Esophagus (tissue), 2 donors: ENCODE measurements at regions not wholly inside any gene's neighbourhood (a gene's known extent, or its start where the extent isn't known, plus 50 kb on each side); places are given as distances from the start of the nearest gene placed in this dataset.

Source experiments
- H3K27ac ChIP-seq, 2 donors: one replicate each; pipeline ENCODE4 v1.5.1; 2013; ENCODE audit warnings: low read depth in 2 of 2, mild to moderate bottlenecking in 2 of 2, inconsistent platforms in 1 of 2, low read length in 1 of 2, moderate library complexity in 1 of 2
- H3K27me3 ChIP-seq, 2 donors: one replicate each; pipeline ENCODE4 v1.6.1; 2013; ENCODE audit warnings: low read length in 2 of 2, control low read depth in 1 of 2, mild to moderate bottlenecking in 1 of 2; ENCODE audit not compliant: insufficient read depth in 2 of 2, control insufficient read depth in 1 of 2
- H3K36me3 ChIP-seq, 2 donors: one replicate each; pipeline ENCODE4 v1.6.1; 2013; ENCODE audit warnings: low read length in 1 of 2; ENCODE audit not compliant: control insufficient read depth in 2 of 2, insufficient read depth in 2 of 2
- H3K4me1 ChIP-seq, 2 donors: one replicate each; pipeline ENCODE4 v1.6.1; 2013; ENCODE audit warnings: low read length in 1 of 2; ENCODE audit not compliant: control insufficient read depth in 2 of 2, insufficient read depth in 2 of 2
- H3K4me3 ChIP-seq, 2 donors: one replicate each; pipeline ENCODE4 v1.5.1; 2013; ENCODE audit warnings: low read length in 2 of 2, mild to moderate bottlenecking in 2 of 2, low read depth in 1 of 2, moderate library complexity in 1 of 2
- H3K9me3 ChIP-seq, 2 donors: one replicate each; pipeline ENCODE4 v1.6.1; 2013; ENCODE audit warnings: mild to moderate bottlenecking in 2 of 2, low read depth in 1 of 2, low read length in 1 of 2, moderate library complexity in 1 of 2; ENCODE audit not compliant: control insufficient read depth in 2 of 2, insufficient read depth in 1 of 2
- WGBS, 2 donors: extraction: QIAGEN DNeasy Blood & Tissue Kit; methylation state at CpG; one replicate each; pipeline ENCODE4 v1.1.7; 2013; 5-methylcytosine and 5-hydroxymethylcytosine counted together
- donor health status: healthy with polysubstance abuse.
- donor health status: Bipolar disorder and iron deficiency.

- Histone ChIP-seq H3K27ac (no peak overlapping the region), H3K4me3 (no peak overlapping the region), H3K27me3 (no peaks in the 10 kb centered on the region), H3K9me3 (no peaks in the 10 kb centered on the region), H3K36me3 (no peaks in the 10 kb centered on the region), H3K4me1 (no peaks in the 10 kb centered on the region)
- 77 to 92% methylated on average over 1 of the region's 1 CpG for WGBS, 2 donors
Observed at GRCh38 chr10:31594347-31594873, 275.4 kb downstream of the ZEB1 start.

- Histone ChIP-seq H3K27ac (no peak overlapping the region), H3K4me1 (no peaks in the 10 kb centered on the region), H3K36me3 (no peaks in the 10 kb centered on the region), H3K27me3 (no peaks in the 10 kb centered on the region), H3K9me3 (no peaks in the 10 kb centered on the region), H3K4me3 (no peak overlapping the region)
- 87 to 91% methylated on average over 2 of the region's 2 CpGs for WGBS, 2 donors
Observed at GRCh38 chr10:31593124-31593523, 274.1 kb downstream of the ZEB1 start.

GRCh38 chr10:31591569-31591968, 272.6 kb downstream of the ZEB1 start:
- no peak overlapping the region for H3K4me3 ChIP-seq
- no peaks in the 10 kb centered on the region for H3K9me3 ChIP-seq
- no peak overlapping the region for H3K27ac ChIP-seq
- H3K36me3 ChIP-seq = no peaks in the 10 kb centered on the region
- H3K4me1 ChIP-seq = no peaks in the 10 kb centered on the region
- no peaks in the 10 kb centered on the region for H3K27me3 ChIP-seq

GRCh38 chr10:31590023-31590800, 271.2 kb downstream of the ZEB1 start:
- Histone ChIP-seq H3K36me3 (no peaks in the 10 kb centered on the region), H3K4me3 (no peak overlapping the region), H3K27me3 (no peaks in the 10 kb centered on the region), H3K27ac (no peak overlapping the region), H3K9me3 (no peaks in the 10 kb centered on the region), H3K4me1 (no peaks in the 10 kb centered on the region)
- 65 to 68% methylated on average over 6 of the region's 6 CpGs for WGBS, 2 donors

GRCh38 chr10:31587691-31588090, 268.7 kb downstream of the ZEB1 start:
- Histone ChIP-seq H3K4me1 (peaks cover 3 to 7% of the 10 kb centered on the region in 2 donors), H3K36me3 (no peaks in the 10 kb centered on the region), H3K9me3 (peaks cover 0 to 3% of the 10 kb centered on the region in 2 donors), H3K27me3 (no peaks in the 10 kb centered on the region), H3K4me3 (no peak overlapping the region), H3K27ac (no peak overlapping the region)
- WGBS, 2 donors = 85 to 86% methylated on average over 9 of the region's 9 CpGs

GRCh38 chr10:31586723-31587638, 268.0 kb downstream of the ZEB1 start:
- H3K36me3 ChIP-seq = no peaks in the 10 kb centered on the region
- H3K4me1 ChIP-seq = peaks cover 3 to 8% of the 10 kb centered on the region in 2 donors
- H3K4me3 ChIP-seq = no peak overlapping the region
- WGBS, 2 donors = 82 to 87% methylated on average over 22 of the region's 22 CpGs
- peaks cover 0 to 3% of the 10 kb centered on the region in 2 donors for H3K9me3 ChIP-seq
- H3K27me3 ChIP-seq = no peaks in the 10 kb centered on the region
- H3K27ac ChIP-seq = no peak overlapping the region

- H3K27ac ChIP-seq = no peak overlapping the region
- no peaks in the 10 kb centered on the region for H3K36me3 ChIP-seq
- peaks cover 3 to 8% of the 10 kb centered on the region in 2 donors for H3K4me1 ChIP-seq
- no peak overlapping the region for H3K4me3 ChIP-seq
- no peaks in the 10 kb centered on the region for H3K27me3 ChIP-seq
- H3K9me3 ChIP-seq = peaks cover 2 to 3% of the 10 kb centered on the region in 2 donors
- WGBS, 2 donors = 72 to 74% methylated on average over 6 of the region's 6 CpGs
Observed at GRCh38 chr10:31584876-31585275, 265.9 kb downstream of the ZEB1 start.

GRCh38 chr10:31584098-31584631, 265.1 kb downstream of the ZEB1 start:
- Histone ChIP-seq H3K9me3 (peaks cover 2 to 3% of the 10 kb centered on the region in 2 donors), H3K4me1 (peaks cover 3 to 8% of the 10 kb centered on the region in 2 donors), H3K27ac (no peak overlapping the region), H3K36me3 (no peaks in the 10 kb centered on the region), H3K27me3 (no peaks in the 10 kb centered on the region), H3K4me3 (no peak overlapping the region)
- 63 to 78% methylated on average over 12 of the region's 12 CpGs for WGBS, 2 donors

GRCh38 chr10:31583293-31583692, 264.3 kb downstream of the ZEB1 start:
- Histone ChIP-seq H3K27ac (no peak overlapping the region), H3K27me3 (no peaks in the 10 kb centered on the region), H3K4me3 (no peak overlapping the region), H3K9me3 (peaks cover 2 to 3% of the 10 kb centered on the region in 2 donors), H3K36me3 (no peaks in the 10 kb centered on the region), H3K4me1 (peaks cover 3 to 8% of the 10 kb centered on the region in 2 donors)
- 66 to 68% methylated on average over 6 of the region's 6 CpGs for WGBS, 2 donors
